ENCODE measurements at regions not wholly inside any gene's neighbourhood (a gene's known extent, or its start where the extent isn't known, plus 50 kb on each side); places are given as distances from the start of the nearest gene placed in this dataset.

- no peak for DNase-seq (ENCODE audit: low read depth)
Measured at GRCh38 chrX:109312757-109313156, 169.1 kb downstream of the GUCY2F start.

DNA sequence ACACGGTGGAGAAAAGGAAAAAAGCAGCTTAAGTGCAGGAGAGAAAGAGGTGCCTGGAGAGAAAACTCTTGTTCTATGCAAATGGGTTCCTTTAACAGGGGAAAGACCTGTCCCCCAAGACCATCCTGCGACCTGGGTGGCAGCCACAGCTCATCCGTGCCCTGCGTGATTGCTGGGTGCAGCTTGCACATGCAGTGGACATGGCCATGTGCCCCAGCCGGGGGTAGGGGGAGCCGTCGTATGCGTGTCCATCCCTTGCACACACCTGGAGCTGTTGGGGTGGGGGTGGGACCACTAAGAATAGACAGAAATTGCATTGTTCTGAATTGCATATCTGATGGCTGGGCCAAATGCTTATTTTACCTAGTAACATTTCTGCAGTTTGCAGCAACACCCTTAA is 171.9 kb downstream of the GUCY2F start:
- DNase-seq (ENCODE audit: low read depth), result no peak

- no peak for DNase-seq (ENCODE audit: low read depth)
Measured at GRCh38 chrX:109301177-109301576, 180.7 kb downstream of the GUCY2F start.

- DNase-seq (ENCODE audit: low read depth), result no peak
Measured at GRCh38 chrX:109300415-109300814, 181.5 kb downstream of the GUCY2F start.

GRCh38 chrX:109299091-109299490 is 182.8 kb downstream of the GUCY2F start:
- DNase-seq (ENCODE audit: low read depth), result no peak

GRCh38 chrX:109294097-109294814 is 187.6 kb downstream of the GUCY2F start:
- no peak for DNase-seq (ENCODE audit: low read depth)

- DNase-seq (ENCODE audit: low read depth), result no peak
Measured at GRCh38 chrX:109283870-109284269, 198.0 kb downstream of the GUCY2F start.

DNA sequence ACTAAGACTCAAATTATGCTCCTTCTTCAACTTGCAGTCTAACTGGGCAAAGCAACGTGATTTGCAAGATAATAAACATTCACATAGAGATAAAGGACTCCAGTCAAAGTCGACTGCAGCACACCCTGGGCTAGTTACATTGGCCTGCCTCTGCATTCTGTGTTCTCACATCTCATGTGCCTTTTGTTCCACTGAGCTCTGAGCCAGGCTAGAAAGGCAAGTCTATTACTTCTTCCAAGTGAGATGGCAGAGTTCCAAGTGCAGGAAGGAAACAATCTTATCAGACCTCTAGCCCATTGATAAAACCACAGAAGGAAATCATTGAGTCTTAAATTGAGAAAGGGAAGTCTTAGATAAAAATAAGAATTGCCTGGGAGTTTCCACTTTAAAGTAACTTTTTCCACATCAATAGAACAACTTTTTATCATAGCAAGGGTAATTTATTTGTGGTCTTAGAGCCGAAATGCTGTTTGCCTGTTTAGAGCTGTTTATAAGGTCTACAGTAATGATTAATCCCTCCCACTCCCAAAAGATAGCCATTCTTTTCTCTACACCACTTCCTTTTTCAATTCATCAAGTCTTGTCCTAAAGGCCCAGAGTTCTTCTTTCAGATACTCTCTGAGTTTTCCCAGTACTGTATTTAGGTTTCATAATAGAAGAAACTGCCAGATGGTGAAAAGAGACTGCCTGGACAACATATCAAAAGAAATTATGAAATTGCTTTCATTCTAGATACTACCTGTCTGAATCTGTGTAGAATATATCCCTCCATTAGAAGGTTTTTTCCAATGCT is 200.2 kb downstream of the GUCY2F start:
- no peak for DNase-seq (ENCODE audit: low read depth)

GRCh38 chrX:109274806-109275205 is 207.1 kb downstream of the GUCY2F start:
- DNase-seq (ENCODE audit: low read depth), result no peak

- DNase-seq (ENCODE audit: low read depth), result no peak
Measured at GRCh38 chrX:109270580-109271484, 211.1 kb downstream of the GUCY2F start.

- DNase-seq (ENCODE audit: low read depth), result no peak
Measured at GRCh38 chrX:109268340-109268739, 213.5 kb downstream of the GUCY2F start.

DNA sequence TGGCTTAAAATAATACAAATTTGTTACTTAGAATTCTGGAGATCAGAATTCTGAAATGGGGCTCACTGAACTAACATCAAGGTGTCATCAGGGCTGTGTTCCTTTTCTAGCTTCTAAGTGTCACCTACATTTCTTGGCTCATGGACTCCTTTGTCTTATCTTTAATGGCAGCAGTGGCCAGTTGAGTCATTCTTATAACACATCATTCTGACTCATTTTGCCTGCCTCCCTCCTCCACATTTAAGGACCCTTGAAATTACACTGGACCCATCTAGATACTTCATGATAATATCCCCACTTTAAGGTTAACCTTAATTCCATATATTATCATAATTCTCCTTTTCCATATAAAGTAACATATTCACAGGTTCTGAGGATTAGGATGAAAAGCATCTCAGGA is 215.9 kb downstream of the GUCY2F start:
- no peak for DNase-seq (ENCODE audit: low read depth)

GRCh38 chrX:109264878-109265277 is 217.0 kb downstream of the GUCY2F start:
- no peak for DNase-seq (ENCODE audit: low read depth)

GRCh38 chrX:109261279-109261678 is 220.6 kb downstream of the GUCY2F start:
- no peak for DNase-seq (ENCODE audit: low read depth)

DNA sequence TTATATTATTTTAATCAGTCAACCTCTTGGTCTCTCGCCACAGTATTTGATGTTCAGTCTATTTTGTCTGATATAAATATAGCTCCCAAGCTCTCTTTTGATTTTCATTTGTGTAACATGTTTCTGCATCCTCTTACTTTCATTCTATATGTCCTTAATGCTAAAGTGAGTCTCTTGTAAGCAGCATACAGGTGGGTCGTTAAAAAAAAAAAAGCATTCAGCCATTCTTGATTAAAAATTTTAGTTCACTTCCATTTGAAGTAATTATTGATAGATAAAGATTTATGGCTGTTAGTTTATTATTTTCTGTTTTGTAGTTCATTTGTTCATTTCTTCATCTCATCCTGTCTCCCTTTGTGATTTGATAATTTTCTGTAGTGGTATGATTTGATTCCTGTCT is 229.1 kb downstream of the GUCY2F start:
- DNase-seq (ENCODE audit: low read depth), result no peak

DNA sequence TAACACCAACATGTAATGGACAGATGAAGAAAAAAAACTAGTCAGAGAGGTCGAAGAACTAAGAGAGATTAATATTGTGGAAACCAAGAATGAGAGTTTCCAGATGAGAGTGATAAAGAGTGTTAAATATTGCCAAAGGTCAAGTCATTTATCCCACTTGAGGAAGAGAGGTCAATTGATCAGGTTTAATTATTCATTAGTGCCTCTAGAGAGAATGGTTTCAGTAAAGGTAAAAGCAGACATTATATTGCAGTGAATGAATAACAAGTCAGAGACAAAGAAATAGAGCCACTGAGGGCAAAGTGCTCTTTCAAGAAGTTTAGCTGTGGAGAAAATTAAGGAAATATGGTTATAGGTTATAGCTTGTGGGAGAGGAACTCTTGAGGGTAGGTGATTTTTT is 263.1 kb downstream of the GUCY2F start:
- no peak for DNase-seq (ENCODE audit: low read depth)

DNA sequence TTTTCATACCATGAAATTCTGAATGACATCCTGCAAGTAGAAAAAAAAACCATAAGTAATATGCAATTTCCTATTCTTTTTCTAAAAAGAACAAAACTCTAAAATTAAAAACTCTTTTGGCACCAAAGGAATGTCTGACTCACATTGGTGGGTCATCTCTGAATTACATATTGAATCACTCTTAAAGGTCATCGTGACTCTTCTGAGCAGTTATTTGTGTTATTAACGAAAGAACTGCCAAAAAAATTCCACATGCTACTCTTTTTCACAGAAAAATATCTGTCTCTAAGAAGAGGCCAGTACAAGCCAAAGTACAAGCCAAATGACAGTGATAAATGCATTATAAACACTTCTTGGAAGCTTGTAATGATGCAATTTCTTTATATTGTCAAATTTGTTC is 282.2 kb downstream of the GUCY2F start:
- DNase-seq (ENCODE audit: low read depth), result no peak

GRCh38 chrX:109190542-109190941 is 291.3 kb downstream of the GUCY2F start:
- DNase-seq (ENCODE audit: low read depth), result no peak

DNA sequence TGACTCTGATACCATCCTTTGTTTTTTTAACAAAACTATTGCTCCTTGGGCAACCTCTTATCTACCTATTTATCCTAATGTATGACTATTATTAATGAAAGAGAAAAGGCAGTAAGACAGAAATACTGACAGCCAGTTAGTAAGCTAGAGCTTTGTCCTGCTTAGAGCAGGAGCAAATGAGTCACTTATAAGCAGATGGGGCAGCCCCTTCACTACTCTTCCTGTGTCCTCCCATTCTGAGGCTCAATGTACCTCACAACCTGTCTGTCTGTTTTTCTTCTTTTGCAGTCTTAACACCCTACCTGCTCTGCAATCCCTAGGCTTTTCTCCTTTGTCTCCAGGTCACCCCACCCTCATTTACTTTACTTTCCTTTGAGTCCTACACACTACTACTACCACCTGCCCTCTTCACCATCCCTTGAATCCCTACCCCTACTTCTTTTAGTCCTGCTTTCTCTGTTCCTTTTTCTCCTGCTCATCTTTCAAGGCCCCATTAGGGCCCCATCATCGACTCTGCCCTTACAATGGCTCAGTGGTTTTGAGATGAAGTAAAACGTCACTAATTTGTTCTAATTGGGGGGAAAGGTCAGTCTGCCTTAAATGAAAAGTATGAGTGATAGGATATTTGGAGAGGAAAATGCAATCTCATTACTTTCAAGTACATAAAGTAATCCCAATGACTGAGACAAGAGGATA is 294.3 kb downstream of the GUCY2F start:
- no peak for DNase-seq (ENCODE audit: low read depth)

- DNase-seq (ENCODE audit: low read depth), result no peak
Measured at GRCh38 chrX:109186939-109187338, 294.9 kb downstream of the GUCY2F start.

GRCh38 chrX:109184506-109185139 is 297.3 kb downstream of the GUCY2F start:
- no peak for DNase-seq (ENCODE audit: low read depth)

All from myocyte (in vitro differentiated cells).